Neutrophil (primary cell): ENCODE measurements at regions not wholly inside any gene's neighbourhood (a gene's known extent, or its start where the extent isn't known, plus 50 kb on each side); places are given as distances from the start of the nearest gene placed in this dataset.

Experiments used
- H3K27ac ChIP-seq: fragments of 200-600 bp; sonication (generic); 2 replicates; pipeline ENCODE4 v1.5.1; 2016; ENCODE audit warnings: mild to moderate bottlenecking, moderate library complexity
- H3K27me3 ChIP-seq: fragments of 200-600 bp; sonication (generic); 2 replicates; pipeline ENCODE4 v1.6.0; 2016; ENCODE audit warnings: mild to moderate bottlenecking
- H3K36me3 ChIP-seq: fragments of 200-600 bp; sonication (generic); 2 replicates; pipeline ENCODE4 v1.5.1; 2017
- H3K4me1 ChIP-seq, 2 experiments: fragments of 200-600 bp in 1 of 2; sonication (generic) in 1 of 2; 1 replicate in 1 of 2; 2 replicates in 1 of 2; pipeline versions ENCODE4 v1.5.1 to v1.6.1; 2013 to 2016; ENCODE audit warnings: low read depth in 1 of 2, low read length in 1 of 2, mild to moderate bottlenecking in 1 of 2, moderate library complexity in 1 of 2; ENCODE audit not compliant: control insufficient read depth in 1 of 2, insufficient read depth in 1 of 2
- H3K4me3 ChIP-seq, 2 experiments: fragments of 200-600 bp in 1 of 2; sonication (generic) in 1 of 2; 1 replicate in 1 of 2; 2 replicates in 1 of 2; pipeline ENCODE4 v1.5.1; 2013 to 2016; ENCODE audit warnings: low read depth in 1 of 2, low read length in 1 of 2, mild to moderate bottlenecking in 1 of 2, moderate library complexity in 1 of 2
- H3K9me3 ChIP-seq: fragments of 200-600 bp; sonication (generic); 2 replicates; pipeline ENCODE4 v1.5.1; 2016
- CTCF ChIP-seq: fragments of 200-600 bp; sonication (generic); IDR thresholded peaks from 2 replicates; pipeline ENCODE4 v1.5.1; 2016; ENCODE audit warnings: antibody characterized with exemption

DNA sequence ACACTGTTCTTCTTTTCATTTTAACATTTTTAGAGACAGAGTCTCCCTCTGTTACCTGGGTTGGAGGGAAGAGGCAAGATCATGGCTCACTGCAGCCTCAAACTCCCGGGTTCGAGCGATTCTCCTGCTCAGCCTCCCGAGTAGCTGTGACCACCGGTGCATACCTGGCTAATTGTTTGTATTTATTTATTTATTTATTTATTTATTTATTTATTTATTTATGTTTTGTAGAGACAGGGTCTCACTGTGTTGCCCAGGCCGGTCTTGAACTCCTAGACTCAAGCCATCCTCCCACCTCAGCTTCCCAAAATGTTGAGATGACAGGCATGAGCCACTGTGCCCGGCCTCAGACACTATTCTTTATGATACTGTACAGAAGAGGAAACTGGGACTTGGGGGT is 1176.6 kb upstream of the AUTS2 start:
- H3K4me3 ChIP-seq = no peak overlapping the region
- TF ChIP-seq CTCF = no peak
- no peak overlapping the region for H3K27ac ChIP-seq
- H3K9me3 ChIP-seq = no peaks in the 10 kb centered on the region
- no peaks in the 10 kb centered on the region for H3K4me1 ChIP-seq
- no peaks in the 10 kb centered on the region for H3K36me3 ChIP-seq
- no peaks in the 10 kb centered on the region for H3K27me3 ChIP-seq

GRCh38 chr7:68422281-68422680 is 1176.0 kb upstream of the AUTS2 start:
- Histone ChIP-seq H3K27ac (no peak overlapping the region), H3K9me3 (no peaks in the 10 kb centered on the region), H3K27me3 (no peaks in the 10 kb centered on the region), H3K4me1 (no peaks in the 10 kb centered on the region), H3K36me3 (no peaks in the 10 kb centered on the region), H3K4me3 (no peak overlapping the region)
- no peak for TF ChIP-seq CTCF

DNA sequence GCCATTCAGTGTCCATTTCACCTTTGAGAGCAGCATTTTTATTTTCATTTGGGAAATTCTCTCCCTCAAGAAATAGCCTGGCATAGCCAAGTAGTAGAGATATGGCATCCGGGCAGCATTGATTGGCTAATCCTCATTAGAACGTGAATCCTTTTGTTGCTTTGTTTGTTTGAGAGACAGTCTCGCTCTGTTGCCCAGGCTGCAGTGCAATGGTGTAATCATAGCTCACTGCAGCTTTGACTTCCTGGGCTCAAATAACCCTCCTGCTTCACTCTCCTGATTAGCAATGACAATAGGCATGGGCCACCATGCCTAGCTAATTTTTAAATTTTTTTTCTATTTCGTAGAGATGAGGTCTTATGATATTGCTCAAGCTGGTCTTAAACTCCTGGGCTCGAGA is 1174.9 kb upstream of the AUTS2 start:
- H3K36me3 ChIP-seq = no peaks in the 10 kb centered on the region
- TF ChIP-seq CTCF = no peak
- H3K9me3 ChIP-seq = no peaks in the 10 kb centered on the region
- no peak overlapping the region for H3K4me3 ChIP-seq
- H3K27me3 ChIP-seq = no peaks in the 10 kb centered on the region
- H3K27ac ChIP-seq = no peak overlapping the region
- H3K4me1 ChIP-seq = no peaks in the 10 kb centered on the region

GRCh38 chr7:68424658-68425297 is 1173.5 kb upstream of the AUTS2 start:
- no peaks in the 10 kb centered on the region for H3K9me3 ChIP-seq
- H3K4me1 ChIP-seq = no peaks in the 10 kb centered on the region
- no peaks in the 10 kb centered on the region for H3K36me3 ChIP-seq
- no peak for TF ChIP-seq CTCF
- no peaks in the 10 kb centered on the region for H3K27me3 ChIP-seq
- H3K27ac ChIP-seq = no peak overlapping the region
- H3K4me3 ChIP-seq = no peak overlapping the region

GRCh38 chr7:68425377-68425776 is 1172.9 kb upstream of the AUTS2 start:
- Histone ChIP-seq H3K36me3 (no peaks in the 10 kb centered on the region), H3K9me3 (no peaks in the 10 kb centered on the region), H3K27ac (no peak overlapping the region), H3K4me1 (no peaks in the 10 kb centered on the region), H3K27me3 (no peaks in the 10 kb centered on the region), H3K4me3 (no peak overlapping the region)
- no peak for TF ChIP-seq CTCF
